GM12878 (cell line): ENCODE measurements at regions not wholly inside any gene's neighbourhood (a gene's known extent, or its start where the extent isn't known, plus 50 kb on each side); places are given as distances from the start of the nearest gene placed in this dataset.

Source experiments
- POLR2A ChIP-seq: IDR thresholded peaks from 2 replicates; pipeline ENCODE4 v1.6.1; 2011; ENCODE audit warnings: low read depth, mild to moderate bottlenecking, low read length
- POLR2AphosphoS5 ChIP-seq: IDR thresholded peaks from 2 replicates; pipeline ENCODE4 v1.6.1; 2011; ENCODE audit warnings: mild to moderate bottlenecking, low read length, inconsistent platforms

- no peak for TF ChIP-seq POLR2A
- TF ChIP-seq POLR2AphosphoS5, result no peak
These were observed 133.0 kb upstream of the PCBD1 start for GRCh38 chr10:71021402-71021801.
